WTC11 (cell line): ENCODE measurements at regions not wholly inside any gene's neighbourhood (a gene's known extent, or its start where the extent isn't known, plus 50 kb on each side); places are given as distances from the start of the nearest gene placed in this dataset.

Source experiments
- ATAC-seq: fragments of 200-7000 bp; cut with Tn5 transposase; 2 replicates; pipeline ENCODE4 v1.10.0; 2021; ENCODE audit warnings: mild to moderate bottlenecking, moderate library complexity
- CTCF ChIA-PET: fragments of 300-600 bp; sonication (Branson Sonifier 250); formaldehyde crosslinking; loops from one replicate; lab custom pipeline; 2021; ENCODE audit warnings: antibody characterized with exemption; lab: Charles Lee
- POLR2A ChIA-PET: fragments of 350-600 bp; sonication (Branson Sonifier 250); formaldehyde crosslinking; loops from one replicate; lab custom pipeline; 2021; ENCODE audit warnings: antibody characterized with exemption; lab: Charles Lee
- DNase-seq: peaks from one replicate; pipeline ENCODE4 v3.0.0; 2021; ENCODE audit warnings: low spot score
- H3K27ac Mint-ChIP-seq: 2 replicates; pipeline ENCODE4 v1.8.0; 2021; ENCODE audit warnings: mixed read lengths
- H3K27me3 Mint-ChIP-seq: 2 replicates; pipeline ENCODE4 v1.8.0; 2021; ENCODE audit warnings: low read depth, mild to moderate bottlenecking, moderate library complexity, mixed read lengths
- H3K36me3 Mint-ChIP-seq: 2 replicates; pipeline ENCODE4 v1.8.0; 2021; ENCODE audit warnings: mixed read lengths
- H3K4me1 Mint-ChIP-seq: 2 replicates; pipeline ENCODE4 v1.8.0; 2022; ENCODE audit warnings: mixed read lengths
- H3K4me3 Mint-ChIP-seq: 2 replicates; pipeline ENCODE4 v1.8.0; 2021; ENCODE audit warnings: mild to moderate bottlenecking, moderate library complexity, mixed read lengths
- H3K9me3 Mint-ChIP-seq: 2 replicates; pipeline ENCODE4 v1.8.0; 2021; ENCODE audit warnings: mixed read lengths
- ESRRA ChIP-seq: sonication (generic); formaldehyde crosslinking; IDR thresholded peaks from 2 replicates; pipeline ENCODE4 v1.8.1; 2022; ENCODE audit warnings: mild to moderate bottlenecking, missing genetic modification reagents, borderline replicate concordance
- GABPB1 ChIP-seq: sonication (generic); formaldehyde crosslinking; IDR thresholded peaks from 2 replicates; pipeline ENCODE4 v1.8.1; 2023; ENCODE audit warnings: mild to moderate bottlenecking, missing genetic modification reagents
- MXD4 ChIP-seq: fragments of 250-450 bp; sonication (Bioruptor Pico); IDR thresholded peaks from 2 replicates; pipeline ENCODE4 v1.8.0; 2021; ENCODE audit warnings: mild to moderate bottlenecking, moderate library complexity, borderline replicate concordance
- NR1H2 ChIP-seq: sonication (generic); formaldehyde crosslinking; IDR thresholded peaks from 2 replicates; pipeline ENCODE4 v1.9.0; 2021; ENCODE audit warnings: mild to moderate bottlenecking, moderate library complexity, missing genetic modification reagents
- SOX15 ChIP-seq: fragments of 250-450 bp; sonication (Bioruptor Pico); IDR thresholded peaks from 2 replicates; pipeline ENCODE4 v1.9.0; 2021; ENCODE audit warnings: mild to moderate bottlenecking
- TEAD4 ChIP-seq: sonication (generic); formaldehyde crosslinking; IDR thresholded peaks from 2 replicates; pipeline ENCODE4 v1.8.0; 2022; ENCODE audit warnings: mild to moderate bottlenecking, missing genetic modification reagents
- ZNF232 ChIP-seq: sonication (generic); formaldehyde crosslinking; IDR thresholded peaks from 2 replicates; pipeline ENCODE4 v1.8.0; 2022; ENCODE audit warnings: mild to moderate bottlenecking, missing genetic modification reagents
- TF ChIP-seq, protein P1 (sequence below): fragments of 200-600 bp; IDR thresholded peaks from 2 replicates; pipeline ENCODE4 v1.8.0; 2022; ENCODE audit warnings: antibody characterized with exemption
- TF ChIP-seq, protein P2 (sequence below): fragments of 250-450 bp; sonication (Bioruptor Pico); IDR thresholded peaks from 2 replicates; pipeline ENCODE4 v1.9.0; 2021; ENCODE audit warnings: mild to moderate bottlenecking
- TF ChIP-seq, protein P3 (sequence below): fragments of 250-450 bp; sonication (Bioruptor Pico); IDR thresholded peaks from 2 replicates; pipeline ENCODE4 v1.9.0; 2021; ENCODE audit warnings: mild to moderate bottlenecking, borderline replicate concordance
- TF ChIP-seq, protein P4 (sequence below): sonication (generic); formaldehyde crosslinking; IDR thresholded peaks from 2 replicates; pipeline ENCODE4 v1.8.1; 2022; ENCODE audit warnings: missing genetic modification reagents, borderline replicate concordance
- TF ChIP-seq, protein P5 (sequence below): sonication (generic); formaldehyde crosslinking; IDR thresholded peaks from 2 replicates; pipeline ENCODE4 v1.8.1; 2023; ENCODE audit warnings: mild to moderate bottlenecking, missing genetic modification reagents, moderate library complexity
- TF ChIP-seq, protein P6 (sequence below): sonication (generic); formaldehyde crosslinking; IDR thresholded peaks from 2 replicates; pipeline ENCODE4 v1.8.1; 2022; ENCODE audit warnings: low read depth, mild to moderate bottlenecking, moderate library complexity, missing genetic modification reagents, borderline replicate concordance
- TF ChIP-seq, protein P7 (sequence below): sonication (generic); formaldehyde crosslinking; IDR thresholded peaks from 2 replicates; pipeline ENCODE4 v1.8.1; 2023; ENCODE audit warnings: mild to moderate bottlenecking, missing genetic modification reagents

DNA sequence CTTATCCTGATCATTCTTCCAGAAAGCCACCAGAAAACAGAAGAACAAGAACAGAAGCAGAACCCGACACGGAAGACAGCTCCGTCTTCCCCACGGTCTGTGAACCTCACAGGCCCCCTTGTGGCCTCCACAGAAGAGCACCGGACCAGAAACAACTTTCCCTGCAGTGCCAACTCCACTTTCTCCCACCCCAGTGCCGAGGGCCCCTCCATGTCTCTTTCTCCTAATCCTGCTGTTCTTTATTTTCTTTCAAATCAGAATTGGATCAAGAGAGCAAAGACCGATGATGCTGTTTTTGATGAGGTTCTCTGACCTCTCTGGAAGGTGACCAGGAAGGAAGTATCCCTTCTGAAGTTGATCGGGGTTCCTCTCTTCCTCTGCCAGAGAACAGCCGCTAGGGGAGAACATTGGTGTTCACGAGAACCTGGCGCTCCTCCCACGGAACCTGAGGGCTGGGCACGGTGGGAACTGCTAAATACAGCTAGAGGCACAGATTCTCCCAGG, 58.9 kb upstream of the CTTNBP2NL start:
- Mint-ChIP-seq H3K4me3 (no peak overlapping the region), H3K27me3 (no peaks in the 10 kb centered on the region; the same call in 1 of the 2 replicates), H3K4me1 (no peaks in the 10 kb centered on the region; the same call in 1 of the 2 replicates), H3K9me3 (peaks cover 6% of the 10 kb centered on the region; the same call in 1 of the 2 replicates), H3K36me3 (no peaks in the 10 kb centered on the region), H3K27ac (no peak overlapping the region)
- ATAC-seq = peak; percentile 80
- CTCF ChIA-PET = interaction anchor here (0.6 to 2.6 kb wide), 22 partner anchors 8 to 855 kb away, joined by 3 to 49 read pairs (median 4); no protein-coding TSS in a partner anchor
- peak; percentile 44 for DNase-seq
- TF ChIP-seq, protein P1, sequence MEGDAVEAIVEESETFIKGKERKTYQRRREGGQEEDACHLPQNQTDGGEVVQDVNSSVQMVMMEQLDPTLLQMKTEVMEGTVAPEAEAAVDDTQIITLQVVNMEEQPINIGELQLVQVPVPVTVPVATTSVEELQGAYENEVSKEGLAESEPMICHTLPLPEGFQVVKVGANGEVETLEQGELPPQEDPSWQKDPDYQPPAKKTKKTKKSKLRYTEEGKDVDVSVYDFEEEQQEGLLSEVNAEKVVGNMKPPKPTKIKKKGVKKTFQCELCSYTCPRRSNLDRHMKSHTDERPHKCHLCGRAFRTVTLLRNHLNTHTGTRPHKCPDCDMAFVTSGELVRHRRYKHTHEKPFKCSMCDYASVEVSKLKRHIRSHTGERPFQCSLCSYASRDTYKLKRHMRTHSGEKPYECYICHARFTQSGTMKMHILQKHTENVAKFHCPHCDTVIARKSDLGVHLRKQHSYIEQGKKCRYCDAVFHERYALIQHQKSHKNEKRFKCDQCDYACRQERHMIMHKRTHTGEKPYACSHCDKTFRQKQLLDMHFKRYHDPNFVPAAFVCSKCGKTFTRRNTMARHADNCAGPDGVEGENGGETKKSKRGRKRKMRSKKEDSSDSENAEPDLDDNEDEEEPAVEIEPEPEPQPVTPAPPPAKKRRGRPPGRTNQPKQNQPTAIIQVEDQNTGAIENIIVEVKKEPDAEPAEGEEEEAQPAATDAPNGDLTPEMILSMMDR = peak; percentile 39
- TF ChIP-seq, protein P2, sequence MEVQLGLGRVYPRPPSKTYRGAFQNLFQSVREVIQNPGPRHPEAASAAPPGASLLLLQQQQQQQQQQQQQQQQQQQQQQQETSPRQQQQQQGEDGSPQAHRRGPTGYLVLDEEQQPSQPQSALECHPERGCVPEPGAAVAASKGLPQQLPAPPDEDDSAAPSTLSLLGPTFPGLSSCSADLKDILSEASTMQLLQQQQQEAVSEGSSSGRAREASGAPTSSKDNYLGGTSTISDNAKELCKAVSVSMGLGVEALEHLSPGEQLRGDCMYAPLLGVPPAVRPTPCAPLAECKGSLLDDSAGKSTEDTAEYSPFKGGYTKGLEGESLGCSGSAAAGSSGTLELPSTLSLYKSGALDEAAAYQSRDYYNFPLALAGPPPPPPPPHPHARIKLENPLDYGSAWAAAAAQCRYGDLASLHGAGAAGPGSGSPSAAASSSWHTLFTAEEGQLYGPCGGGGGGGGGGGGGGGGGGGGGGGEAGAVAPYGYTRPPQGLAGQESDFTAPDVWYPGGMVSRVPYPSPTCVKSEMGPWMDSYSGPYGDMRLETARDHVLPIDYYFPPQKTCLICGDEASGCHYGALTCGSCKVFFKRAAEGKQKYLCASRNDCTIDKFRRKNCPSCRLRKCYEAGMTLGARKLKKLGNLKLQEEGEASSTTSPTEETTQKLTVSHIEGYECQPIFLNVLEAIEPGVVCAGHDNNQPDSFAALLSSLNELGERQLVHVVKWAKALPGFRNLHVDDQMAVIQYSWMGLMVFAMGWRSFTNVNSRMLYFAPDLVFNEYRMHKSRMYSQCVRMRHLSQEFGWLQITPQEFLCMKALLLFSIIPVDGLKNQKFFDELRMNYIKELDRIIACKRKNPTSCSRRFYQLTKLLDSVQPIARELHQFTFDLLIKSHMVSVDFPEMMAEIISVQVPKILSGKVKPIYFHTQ (CRISPR knock-in tag) = no peak
- TF ChIP-seq MXD4 = 0 out of 2 replicates have a peak, but pooled peaks have one; percentile 24
- POLR2A ChIA-PET = no interaction called here

DNA sequence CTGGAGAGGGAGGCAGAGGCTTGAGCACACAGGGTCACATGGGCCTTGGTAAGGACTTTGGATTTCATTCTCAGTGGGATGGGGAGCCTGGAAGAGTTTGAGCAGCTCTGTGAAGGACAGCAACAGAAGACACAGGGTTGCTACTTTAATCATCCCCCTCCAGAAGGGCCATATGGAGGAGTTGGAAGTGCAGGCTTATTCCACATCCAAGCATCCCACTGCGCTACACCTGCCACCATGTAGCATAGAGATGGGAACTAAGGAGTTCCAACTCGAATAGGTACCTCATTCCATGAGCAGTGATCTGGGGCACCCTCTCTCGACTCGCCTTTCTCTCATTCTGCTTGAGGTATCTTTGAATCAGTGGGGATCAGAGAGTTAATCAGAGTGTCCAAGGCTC, 54.0 kb upstream of the CTTNBP2NL start:
- CTCF ChIA-PET = interaction anchor here (1.3 kb wide), 1 partner anchor 43 kb away, joined by 3 read pairs; no protein-coding TSS in a partner anchor

More for the DNA sequence above, 54.0 kb upstream of the CTTNBP2NL start:
- DNase-seq = no peak
- TF ChIP-seq ESRRA (CRISPR knock-in tag) = no peak
- TF ChIP-seq, protein P3, sequence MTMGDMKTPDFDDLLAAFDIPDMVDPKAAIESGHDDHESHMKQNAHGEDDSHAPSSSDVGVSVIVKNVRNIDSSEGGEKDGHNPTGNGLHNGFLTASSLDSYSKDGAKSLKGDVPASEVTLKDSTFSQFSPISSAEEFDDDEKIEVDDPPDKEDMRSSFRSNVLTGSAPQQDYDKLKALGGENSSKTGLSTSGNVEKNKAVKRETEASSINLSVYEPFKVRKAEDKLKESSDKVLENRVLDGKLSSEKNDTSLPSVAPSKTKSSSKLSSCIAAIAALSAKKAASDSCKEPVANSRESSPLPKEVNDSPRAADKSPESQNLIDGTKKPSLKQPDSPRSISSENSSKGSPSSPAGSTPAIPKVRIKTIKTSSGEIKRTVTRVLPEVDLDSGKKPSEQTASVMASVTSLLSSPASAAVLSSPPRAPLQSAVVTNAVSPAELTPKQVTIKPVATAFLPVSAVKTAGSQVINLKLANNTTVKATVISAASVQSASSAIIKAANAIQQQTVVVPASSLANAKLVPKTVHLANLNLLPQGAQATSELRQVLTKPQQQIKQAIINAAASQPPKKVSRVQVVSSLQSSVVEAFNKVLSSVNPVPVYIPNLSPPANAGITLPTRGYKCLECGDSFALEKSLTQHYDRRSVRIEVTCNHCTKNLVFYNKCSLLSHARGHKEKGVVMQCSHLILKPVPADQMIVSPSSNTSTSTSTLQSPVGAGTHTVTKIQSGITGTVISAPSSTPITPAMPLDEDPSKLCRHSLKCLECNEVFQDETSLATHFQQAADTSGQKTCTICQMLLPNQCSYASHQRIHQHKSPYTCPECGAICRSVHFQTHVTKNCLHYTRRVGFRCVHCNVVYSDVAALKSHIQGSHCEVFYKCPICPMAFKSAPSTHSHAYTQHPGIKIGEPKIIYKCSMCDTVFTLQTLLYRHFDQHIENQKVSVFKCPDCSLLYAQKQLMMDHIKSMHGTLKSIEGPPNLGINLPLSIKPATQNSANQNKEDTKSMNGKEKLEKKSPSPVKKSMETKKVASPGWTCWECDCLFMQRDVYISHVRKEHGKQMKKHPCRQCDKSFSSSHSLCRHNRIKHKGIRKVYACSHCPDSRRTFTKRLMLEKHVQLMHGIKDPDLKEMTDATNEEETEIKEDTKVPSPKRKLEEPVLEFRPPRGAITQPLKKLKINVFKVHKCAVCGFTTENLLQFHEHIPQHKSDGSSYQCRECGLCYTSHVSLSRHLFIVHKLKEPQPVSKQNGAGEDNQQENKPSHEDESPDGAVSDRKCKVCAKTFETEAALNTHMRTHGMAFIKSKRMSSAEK = no peak
- TF ChIP-seq, protein P4, sequence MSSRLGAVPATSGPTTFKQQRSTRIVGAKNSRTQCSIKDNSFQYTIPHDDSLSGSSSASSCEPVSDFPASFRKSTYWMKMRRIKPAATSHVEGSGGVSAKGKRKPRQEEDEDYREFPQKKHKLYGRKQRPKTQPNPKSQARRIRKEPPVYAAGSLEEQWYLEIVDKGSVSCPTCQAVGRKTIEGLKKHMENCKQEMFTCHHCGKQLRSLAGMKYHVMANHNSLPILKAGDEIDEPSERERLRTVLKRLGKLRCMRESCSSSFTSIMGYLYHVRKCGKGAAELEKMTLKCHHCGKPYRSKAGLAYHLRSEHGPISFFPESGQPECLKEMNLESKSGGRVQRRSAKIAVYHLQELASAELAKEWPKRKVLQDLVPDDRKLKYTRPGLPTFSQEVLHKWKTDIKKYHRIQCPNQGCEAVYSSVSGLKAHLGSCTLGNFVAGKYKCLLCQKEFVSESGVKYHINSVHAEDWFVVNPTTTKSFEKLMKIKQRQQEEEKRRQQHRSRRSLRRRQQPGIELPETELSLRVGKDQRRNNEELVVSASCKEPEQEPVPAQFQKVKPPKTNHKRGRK (CRISPR knock-in tag) = no peak
- TF ChIP-seq SOX15 (CRISPR knock-in tag) = no peak
- TF ChIP-seq NR1H2 (CRISPR knock-in tag) = no peak
- TF ChIP-seq ZNF232 (CRISPR knock-in tag) = no peak
- TF ChIP-seq, protein P5, sequence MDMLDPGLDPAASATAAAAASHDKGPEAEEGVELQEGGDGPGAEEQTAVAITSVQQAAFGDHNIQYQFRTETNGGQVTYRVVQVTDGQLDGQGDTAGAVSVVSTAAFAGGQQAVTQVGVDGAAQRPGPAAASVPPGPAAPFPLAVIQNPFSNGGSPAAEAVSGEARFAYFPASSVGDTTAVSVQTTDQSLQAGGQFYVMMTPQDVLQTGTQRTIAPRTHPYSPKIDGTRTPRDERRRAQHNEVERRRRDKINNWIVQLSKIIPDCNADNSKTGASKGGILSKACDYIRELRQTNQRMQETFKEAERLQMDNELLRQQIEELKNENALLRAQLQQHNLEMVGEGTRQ (CRISPR knock-in tag) = no peak
- no peak for TF ChIP-seq TEAD4 (CRISPR knock-in tag)
- TF ChIP-seq GABPB1 (CRISPR knock-in tag) = no peak
- TF ChIP-seq, protein P6, sequence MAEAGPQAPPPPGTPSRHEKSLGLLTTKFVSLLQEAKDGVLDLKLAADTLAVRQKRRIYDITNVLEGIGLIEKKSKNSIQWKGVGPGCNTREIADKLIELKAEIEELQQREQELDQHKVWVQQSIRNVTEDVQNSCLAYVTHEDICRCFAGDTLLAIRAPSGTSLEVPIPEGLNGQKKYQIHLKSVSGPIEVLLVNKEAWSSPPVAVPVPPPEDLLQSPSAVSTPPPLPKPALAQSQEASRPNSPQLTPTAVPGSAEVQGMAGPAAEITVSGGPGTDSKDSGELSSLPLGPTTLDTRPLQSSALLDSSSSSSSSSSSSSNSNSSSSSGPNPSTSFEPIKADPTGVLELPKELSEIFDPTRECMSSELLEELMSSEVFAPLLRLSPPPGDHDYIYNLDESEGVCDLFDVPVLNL = no peak
- TF ChIP-seq, protein P2 (CRISPR knock-in tag) = no peak
- TF ChIP-seq, protein P7, sequence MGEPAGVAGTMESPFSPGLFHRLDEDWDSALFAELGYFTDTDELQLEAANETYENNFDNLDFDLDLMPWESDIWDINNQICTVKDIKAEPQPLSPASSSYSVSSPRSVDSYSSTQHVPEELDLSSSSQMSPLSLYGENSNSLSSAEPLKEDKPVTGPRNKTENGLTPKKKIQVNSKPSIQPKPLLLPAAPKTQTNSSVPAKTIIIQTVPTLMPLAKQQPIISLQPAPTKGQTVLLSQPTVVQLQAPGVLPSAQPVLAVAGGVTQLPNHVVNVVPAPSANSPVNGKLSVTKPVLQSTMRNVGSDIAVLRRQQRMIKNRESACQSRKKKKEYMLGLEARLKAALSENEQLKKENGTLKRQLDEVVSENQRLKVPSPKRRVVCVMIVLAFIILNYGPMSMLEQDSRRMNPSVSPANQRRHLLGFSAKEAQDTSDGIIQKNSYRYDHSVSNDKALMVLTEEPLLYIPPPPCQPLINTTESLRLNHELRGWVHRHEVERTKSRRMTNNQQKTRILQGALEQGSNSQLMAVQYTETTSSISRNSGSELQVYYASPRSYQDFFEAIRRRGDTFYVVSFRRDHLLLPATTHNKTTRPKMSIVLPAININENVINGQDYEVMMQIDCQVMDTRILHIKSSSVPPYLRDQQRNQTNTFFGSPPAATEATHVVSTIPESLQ = no peak
- no peak overlapping the region for H3K27ac Mint-ChIP-seq
- no peaks in the 10 kb centered on the region; the same call in 1 of the 2 replicates for H3K27me3 Mint-ChIP-seq
- H3K9me3 Mint-ChIP-seq = peaks cover 6% of the 10 kb centered on the region; the same call in 1 of the 2 replicates
- POLR2A ChIA-PET = no interaction called here
- no peak for ATAC-seq
- H3K4me3 Mint-ChIP-seq = no peak overlapping the region
- H3K36me3 Mint-ChIP-seq = no peaks in the 10 kb centered on the region
- H3K4me1 Mint-ChIP-seq = no peaks in the 10 kb centered on the region
